SK-N-MC (cell line): ENCODE measurements at regions not wholly inside any gene's neighbourhood (a gene's known extent, or its start where the extent isn't known, plus 50 kb on each side); places are given as distances from the start of the nearest gene placed in this dataset.

ENCODE experiments used
- EZH2 ChIP-seq: fragments of 200-600 bp; sonication (generic); IDR thresholded peaks from one replicate; pipeline ENCODE4 v1.6.1; 2017; ENCODE audit warnings: antibody characterized with exemption
- FOXP2 ChIP-seq: optimal IDR thresholded peaks from 2 replicates; pipeline ENCODE3; 2011; ENCODE audit warnings: mild to moderate bottlenecking, moderate library complexity; ENCODE audit not compliant: insufficient read depth; ENCODE audit errors: extremely low read length, control extremely low read depth
- POLR2AphosphoS5 ChIP-seq: IDR thresholded peaks from 2 replicates; pipeline ENCODE4 v1.6.1; 2012; ENCODE audit warnings: mild to moderate bottlenecking, low read depth, low read length, borderline replicate concordance

- no peak for TF ChIP-seq POLR2AphosphoS5
- no peak for TF ChIP-seq EZH2
- no peak for TF ChIP-seq FOXP2
Measured at GRCh38 chr11:116431842-116432241, 340.9 kb downstream of the BUD13 start.
